Ectodermal cell (in vitro differentiated cells): ENCODE measurements at regions not wholly inside any gene's neighbourhood (a gene's known extent, or its start where the extent isn't known, plus 50 kb on each side); places are given as distances from the start of the nearest gene placed in this dataset.
"Not testable (repeated sequence)": the region's sequence is repeated elsewhere in the genome, so short reads cannot be mapped to it uniquely, and the experiment has no call there.

ENCODE experiments used
- H3K27ac ChIP-seq: 2 replicates; pipeline ENCODE4 v1.7.0; 2013; ENCODE audit warnings: mild to moderate bottlenecking, low read depth, low read length; ENCODE audit not compliant: insufficient read depth, poor library complexity, severe bottlenecking
- H3K27me3 ChIP-seq: 2 replicates; pipeline ENCODE4 v1.7.0; 2013; ENCODE audit warnings: mild to moderate bottlenecking, low read length; ENCODE audit not compliant: insufficient read depth, control insufficient read depth, poor library complexity, severe bottlenecking
- H3K36me3 ChIP-seq: one replicate; pipeline ENCODE4 v1.7.0; 2013; ENCODE audit warnings: low read length; ENCODE audit not compliant: control insufficient read depth, insufficient read depth
- H3K4me1 ChIP-seq: one replicate; pipeline ENCODE4 v1.7.0; 2013; ENCODE audit warnings: low read length; ENCODE audit not compliant: control insufficient read depth, insufficient read depth
- H3K4me3 ChIP-seq: 2 replicates; pipeline ENCODE4 v1.7.0; 2013; ENCODE audit warnings: low read depth, low read length, control low read depth; ENCODE audit not compliant: insufficient read depth
- H3K9me3 ChIP-seq: 2 replicates; pipeline ENCODE4 v1.7.0; 2013; ENCODE audit warnings: mild to moderate bottlenecking, low read length, moderate library complexity; ENCODE audit not compliant: control insufficient read depth
- WGBS, 2 experiments: methylation state at CpG; one replicate each; pipeline ENCODE4 v1.1.7; 2013; ENCODE audit warnings: missing lambda C conversion rate in 2 of 2; 5-methylcytosine and 5-hydroxymethylcytosine counted together

GRCh38 chr12:67082221-67082620, 186.9 kb upstream of the CAND1 start:
- Histone ChIP-seq H3K36me3 (no peaks in the 10 kb centered on the region), H3K9me3 (no peaks in the 10 kb centered on the region), H3K27ac (no peak overlapping the region), H3K27me3 (no peaks in the 10 kb centered on the region), H3K4me3 (no peak overlapping the region), H3K4me1 (no peaks in the 10 kb centered on the region)
- no CpG with 5 or more reads among the region's 1 CpG for WGBS, 2 experiments

DNA sequence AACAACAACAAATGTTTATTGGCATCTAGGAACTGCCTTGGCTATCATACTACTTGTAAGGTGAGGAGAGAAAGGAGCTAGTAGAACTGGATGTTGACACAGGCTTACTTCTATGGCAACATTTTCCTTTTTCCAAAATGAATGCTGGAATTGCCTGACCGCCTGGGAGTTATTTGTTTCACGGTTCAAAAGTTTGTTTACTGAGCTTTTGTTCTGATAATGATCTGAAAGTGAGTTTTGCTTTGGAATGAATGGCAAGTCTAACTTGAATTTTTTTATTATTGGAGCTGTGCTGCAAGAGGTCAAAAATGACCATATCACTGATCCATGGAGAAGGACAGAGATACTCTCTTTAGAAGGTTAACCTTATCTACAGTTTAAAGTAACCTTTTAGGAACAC, 183.5 kb upstream of the CAND1 start:
- WGBS, 2 experiments = 84 to 88% methylated on average over 2 of the region's 2 CpGs
- H3K27me3 ChIP-seq = no peaks in the 10 kb centered on the region

DNA sequence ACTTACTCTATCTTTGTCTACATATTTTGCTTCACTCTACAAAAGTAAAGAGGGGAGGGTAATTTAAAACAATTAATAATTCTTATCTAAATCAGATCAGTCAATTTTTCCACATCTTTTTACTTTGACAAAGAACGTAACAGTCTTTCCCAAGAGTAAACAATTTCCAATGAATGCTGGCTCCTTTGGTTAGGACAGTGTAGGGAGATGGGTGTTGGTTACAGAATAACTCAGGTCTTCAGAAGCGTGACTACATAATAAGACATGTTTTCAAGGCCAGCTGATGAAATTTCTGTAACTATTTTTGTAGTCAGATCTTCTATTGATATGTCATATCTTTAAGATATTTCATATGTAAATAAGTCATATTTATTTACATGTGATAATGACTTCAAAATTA, 183.0 kb upstream of the CAND1 start:
- H3K27ac ChIP-seq = no peak overlapping the region
- WGBS, 2 experiments = 100% methylated on average over 1 to 2 of the region's 2 CpGs
- H3K9me3 ChIP-seq = no peaks in the 10 kb centered on the region
- H3K4me3 ChIP-seq = no peak overlapping the region
- no peaks in the 10 kb centered on the region for H3K36me3 ChIP-seq
- H3K27me3 ChIP-seq = no peaks in the 10 kb centered on the region
- H3K4me1 ChIP-seq = no peaks in the 10 kb centered on the region

More for the DNA sequence above, 183.5 kb upstream of the CAND1 start:
- Histone ChIP-seq H3K36me3 (no peaks in the 10 kb centered on the region), H3K27ac (no peak overlapping the region), H3K9me3 (no peaks in the 10 kb centered on the region), H3K4me1 (no peaks in the 10 kb centered on the region), H3K4me3 (no peak overlapping the region)

DNA sequence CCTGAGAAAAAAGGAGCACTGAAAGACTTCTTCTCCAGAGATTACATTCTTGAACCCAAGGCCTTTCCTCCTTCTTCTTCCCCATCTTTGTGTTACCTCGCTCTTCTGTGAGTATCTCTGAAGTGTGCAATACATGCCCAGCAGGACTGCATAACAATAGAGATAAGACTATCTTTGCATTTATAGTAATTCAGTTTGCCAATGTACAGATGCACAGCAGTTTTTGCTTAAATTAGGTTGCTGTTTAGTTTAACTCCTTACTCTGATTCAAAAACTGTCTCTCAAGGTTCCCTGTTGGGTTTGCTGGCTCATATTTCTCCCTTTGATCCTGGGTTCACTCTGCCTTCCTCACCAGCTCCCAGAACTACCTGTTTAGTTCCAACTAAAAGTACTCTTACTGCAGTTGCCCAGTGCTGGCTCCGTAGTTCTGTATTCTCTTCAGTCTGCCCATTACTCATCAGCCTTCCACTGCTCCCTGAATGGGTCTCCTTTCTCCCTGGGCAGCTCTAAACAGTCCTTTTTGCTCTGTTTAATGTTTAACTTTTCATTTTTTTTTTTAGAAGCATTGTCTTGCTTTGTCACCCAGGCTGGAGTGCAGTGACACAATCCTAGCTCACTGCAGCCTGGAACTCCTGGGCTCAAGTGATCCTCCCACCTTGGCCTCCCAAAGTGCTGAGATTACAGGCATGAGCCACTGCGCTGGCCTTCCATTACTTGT, 180.6 kb upstream of the CAND1 start:
- Histone ChIP-seq H3K36me3 (no peaks in the 10 kb centered on the region), H3K27ac (no peak overlapping the region), H3K27me3 (no peaks in the 10 kb centered on the region), H3K9me3 (no peaks in the 10 kb centered on the region), H3K4me3 (no peak overlapping the region), H3K4me1 (no peaks in the 10 kb centered on the region)
- WGBS, 2 experiments = 84 to 92% methylated on average over 3 of the region's 3 CpGs

- H3K27me3 ChIP-seq = no peaks in the 10 kb centered on the region
- H3K4me3 ChIP-seq = no peak overlapping the region
- no peaks in the 10 kb centered on the region for H3K36me3 ChIP-seq
- H3K9me3 ChIP-seq = no peaks in the 10 kb centered on the region
- H3K4me1 ChIP-seq = no peaks in the 10 kb centered on the region
- H3K27ac ChIP-seq = no peak overlapping the region
- WGBS, 2 experiments = 94 to 95% methylated on average over 3 of the region's 3 CpGs
Observed at GRCh38 chr12:67091204-67091603, 178.0 kb upstream of the CAND1 start.

- 83 to 95% methylated on average over 1 of the region's 1 CpG for WGBS, 2 experiments
- no peak overlapping the region for H3K4me3 ChIP-seq
Observed at GRCh38 chr12:67091678-67092077, 177.5 kb upstream of the CAND1 start.

GRCh38 chr12:67092934-67093333, 176.2 kb upstream of the CAND1 start:
- H3K4me1 ChIP-seq, H3K36me3 ChIP-seq, H3K27me3 ChIP-seq, H3K9me3 ChIP-seq, H3K4me3 ChIP-seq, H3K27ac ChIP-seq: not testable (repeated sequence)
- 84 to 94% methylated on average over 2 of the region's 2 CpGs for WGBS, 2 experiments

More at GRCh38 chr12:67091678-67092077, 177.5 kb upstream of the CAND1 start:
- Histone ChIP-seq H3K27ac (no peak overlapping the region), H3K4me1 (no peaks in the 10 kb centered on the region), H3K9me3 (no peaks in the 10 kb centered on the region), H3K27me3 (no peaks in the 10 kb centered on the region), H3K36me3 (no peaks in the 10 kb centered on the region)

DNA sequence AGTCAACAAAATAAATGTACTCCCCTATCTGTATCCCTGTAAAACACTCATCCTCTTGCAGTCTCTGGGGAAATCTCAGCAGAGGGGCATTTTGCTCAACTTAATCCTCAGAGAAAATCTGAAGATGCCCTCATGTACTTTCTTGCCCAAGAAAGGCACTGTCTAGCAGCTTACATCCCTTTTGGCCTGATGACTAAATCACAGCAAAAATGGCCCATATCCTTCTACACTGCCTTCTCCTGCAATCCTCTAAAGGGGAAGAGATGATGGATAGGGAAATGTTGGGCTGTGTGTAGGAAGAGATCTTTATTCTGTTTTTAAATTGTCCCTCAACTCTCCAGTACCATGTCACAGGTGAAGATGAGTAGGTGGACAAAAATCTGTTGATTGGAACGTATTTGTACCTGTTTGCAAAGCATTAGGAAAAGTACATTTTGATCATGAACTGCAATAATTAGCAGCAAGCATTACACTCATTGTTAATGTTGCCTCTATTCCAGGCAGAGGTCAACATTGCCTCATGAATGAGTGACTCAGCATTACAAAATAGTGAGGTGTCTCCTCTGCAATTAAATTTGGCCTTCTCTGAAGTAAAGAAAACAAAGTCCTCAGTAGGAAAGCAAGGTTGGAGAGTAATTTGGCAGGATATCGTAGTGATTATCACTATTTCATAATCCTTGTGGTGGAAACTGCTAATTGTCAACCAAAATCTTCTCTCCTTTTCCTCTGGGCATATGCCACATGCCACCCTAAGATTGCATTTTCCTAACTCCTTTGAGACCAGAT, 172.4 kb upstream of the CAND1 start:
- H3K9me3 ChIP-seq = no peaks in the 10 kb centered on the region
- H3K36me3 ChIP-seq = no peaks in the 10 kb centered on the region
- no peak overlapping the region for H3K27ac ChIP-seq
- H3K4me1 ChIP-seq = no peaks in the 10 kb centered on the region
- 92 to 94% methylated on average over 2 of the region's 2 CpGs for WGBS, 2 experiments
- no peak overlapping the region for H3K4me3 ChIP-seq
- no peaks in the 10 kb centered on the region for H3K27me3 ChIP-seq

- Histone ChIP-seq H3K4me1 (no peaks in the 10 kb centered on the region), H3K27ac (no peak overlapping the region), H3K4me3 (no peak overlapping the region), H3K36me3 (no peaks in the 10 kb centered on the region), H3K27me3 (no peaks in the 10 kb centered on the region), H3K9me3 (no peaks in the 10 kb centered on the region)
- 94 to 96% methylated on average over 3 of the region's 3 CpGs for WGBS, 2 experiments
Observed at GRCh38 chr12:67099858-67100257, 169.3 kb upstream of the CAND1 start.

GRCh38 chr12:67103521-67103920, 165.6 kb upstream of the CAND1 start:
- Histone ChIP-seq H3K9me3 (no peaks in the 10 kb centered on the region), H3K4me3 (no peak overlapping the region), H3K4me1 (no peaks in the 10 kb centered on the region), H3K27me3 (no peaks in the 10 kb centered on the region), H3K27ac (no peak overlapping the region), H3K36me3 (no peaks in the 10 kb centered on the region)
- 97 to 98% methylated on average over 1 of the region's 1 CpG for whole genome bisulfite sequencing, 2 experiments
